NK-92 (cell line): ENCODE measurements at regions not wholly inside any gene's neighbourhood (a gene's known extent, or its start where the extent isn't known, plus 50 kb on each side); places are given as distances from the start of the nearest gene placed in this dataset.

Experiments
- DNase-seq: peaks from one replicate; lab custom pipeline; 2025; ENCODE audit not compliant: unreplicated experiment; lab: John Stamatoyannopoulos, UW

GRCh38 chr2:18750672-18751554 is 161.5 kb upstream of the NT5C1B start:
- DNase-seq: no peak

- DNase-seq: no peak
Measured at GRCh38 chr2:18749912-18750526, 160.7 kb upstream of the NT5C1B start.

GRCh38 chr2:18745431-18746272 is 156.3 kb upstream of the NT5C1B start:
- no peak for DNase-seq

- no peak for DNase-seq
Measured at GRCh38 chr2:18741895-18742732, 152.7 kb upstream of the NT5C1B start.

- DNase-seq: no peak
Measured at GRCh38 chr2:18741191-18741590, 151.8 kb upstream of the NT5C1B start.

- no peak for DNase-seq
Measured at GRCh38 chr2:18740474-18740881, 151.1 kb upstream of the NT5C1B start.

- DNase-seq: no peak
Measured at GRCh38 chr2:18731666-18732065, 142.3 kb upstream of the NT5C1B start.

GRCh38 chr2:18724371-18725145 is 135.2 kb upstream of the NT5C1B start:
- no peak for DNase-seq

GRCh38 chr2:18723219-18723618 is 133.8 kb upstream of the NT5C1B start:
- no peak for DNase-seq

- DNase-seq: no peak
Measured at GRCh38 chr2:18722101-18722500, 132.7 kb upstream of the NT5C1B start.

- no peak for DNase-seq
Measured at GRCh38 chr2:18721038-18721922, 131.9 kb upstream of the NT5C1B start.

GRCh38 chr2:18719978-18720775 is 130.8 kb upstream of the NT5C1B start:
- DNase-seq: no peak

GRCh38 chr2:18708203-18708715 is 118.9 kb upstream of the NT5C1B start:
- no peak for DNase-seq

GRCh38 chr2:18706001-18706400 is 116.6 kb upstream of the NT5C1B start:
- DNase-seq: no peak

- DNase-seq: no peak
Measured at GRCh38 chr2:18704276-18704675, 114.9 kb upstream of the NT5C1B start.

- no peak for DNase-seq
Measured at GRCh38 chr2:18703555-18703954, 114.2 kb upstream of the NT5C1B start.

- DNase-seq: no peak
Measured at GRCh38 chr2:18701981-18702380, 112.6 kb upstream of the NT5C1B start.

- no peak for DNase-seq
Measured at GRCh38 chr2:18701546-18701945, 112.2 kb upstream of the NT5C1B start.
